NCI-H2196 treated with DMSO at 0.1 percent for 48 hours (cell line): ENCODE measurements at regions not wholly inside any gene's neighbourhood (a gene's known extent, or its start where the extent isn't known, plus 50 kb on each side); places are given as distances from the start of the nearest gene placed in this dataset.

ENCODE experiments used
- DNase-seq: peaks from one replicate; lab custom pipeline; 2025; ENCODE audit not compliant: unreplicated experiment; lab: John Stamatoyannopoulos, UW

GRCh38 chr11:119491753-119492510 is 69.0 kb upstream of the THY1 start:
- DNase-seq: peak; percentile 75

DNA sequence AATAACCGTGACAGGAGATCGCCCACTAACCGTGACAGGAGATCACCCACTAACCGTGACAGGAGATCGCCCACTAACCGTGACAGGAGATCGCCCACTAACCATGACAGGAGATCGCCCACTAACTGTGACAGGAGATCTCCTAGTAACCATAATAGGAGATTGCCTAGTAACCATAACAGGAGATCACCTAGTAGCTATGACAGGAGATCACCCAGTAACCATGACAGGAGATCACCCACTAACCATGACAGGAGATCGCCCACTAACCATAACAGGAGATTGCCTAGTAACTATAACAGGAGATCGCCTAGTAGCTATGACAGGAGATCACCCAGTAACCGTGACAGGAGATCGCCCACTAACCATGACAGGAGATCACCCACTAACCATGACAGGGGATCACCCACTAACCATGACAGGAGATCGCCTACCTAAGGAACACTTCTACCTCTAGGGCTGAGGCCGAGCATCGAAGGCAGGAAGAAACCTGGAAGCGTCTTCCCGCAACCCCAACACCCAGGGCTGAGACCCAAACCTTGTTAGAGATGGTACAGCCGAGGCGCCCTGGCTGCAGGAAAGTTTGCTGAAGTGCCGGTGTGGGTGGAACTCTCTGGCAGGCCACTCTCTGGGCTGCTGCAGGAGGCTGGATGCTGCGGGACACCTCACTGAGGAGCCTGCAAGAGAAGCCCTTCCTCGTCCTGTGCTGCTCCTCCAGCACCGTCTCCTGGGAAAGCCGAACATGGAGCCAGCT is 67.5 kb upstream of the THY1 start:
- no peak for DNase-seq

DNA sequence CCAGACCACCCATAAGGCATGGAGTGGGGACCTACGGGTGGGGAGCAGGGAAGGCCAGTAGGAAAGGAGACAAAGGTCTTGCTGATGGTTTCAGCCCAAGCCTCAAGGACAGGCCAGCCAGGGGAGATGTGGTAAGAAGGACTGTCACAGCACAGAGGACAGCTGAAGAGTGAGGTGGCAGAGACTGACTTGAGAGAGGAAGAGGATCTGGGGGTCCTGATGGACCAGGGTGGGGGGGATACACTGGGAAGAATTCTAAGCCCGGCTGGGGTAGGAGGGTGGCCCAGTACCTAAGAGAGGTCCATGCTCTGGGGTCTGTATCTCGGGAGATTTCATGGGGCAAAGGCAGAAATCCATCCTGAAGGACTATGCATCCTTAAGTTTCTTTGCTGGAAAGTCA is 66.1 kb upstream of the THY1 start:
- no peak for DNase-seq

DNA sequence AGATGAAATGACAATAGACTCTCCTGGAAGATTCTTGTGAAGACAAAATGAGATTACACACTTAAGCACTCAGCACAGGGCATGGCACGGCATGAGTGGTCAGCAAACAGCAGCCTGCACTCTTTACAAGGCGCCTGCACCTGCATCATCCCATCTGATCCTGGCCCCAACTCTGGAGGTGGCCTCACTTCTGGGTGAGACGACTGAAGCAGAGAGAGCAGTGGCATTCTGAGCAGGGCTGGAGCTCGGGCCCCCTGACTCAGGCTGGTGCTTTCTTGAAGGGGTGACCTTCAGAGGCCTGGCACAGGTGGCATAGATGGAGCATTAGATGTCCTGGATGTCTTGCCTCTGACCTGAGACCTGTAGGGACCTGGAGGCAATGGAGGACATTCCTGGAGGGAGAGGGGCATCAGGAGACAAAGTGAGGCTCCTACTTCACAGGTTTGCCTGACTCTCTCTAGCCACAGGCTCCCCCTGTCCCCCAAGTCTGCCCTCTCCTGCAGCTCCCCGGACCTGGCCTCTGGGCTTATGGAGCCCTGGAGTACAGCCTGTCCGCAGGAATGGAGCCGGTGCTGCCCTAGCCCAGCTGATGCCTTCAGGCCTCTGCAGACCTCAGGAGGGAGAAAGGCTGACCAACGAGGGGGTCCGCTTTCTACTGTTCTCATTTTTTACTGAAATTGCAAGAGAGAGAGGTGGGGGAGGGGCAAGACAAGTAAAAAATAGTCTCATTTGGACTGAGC is 65.5 kb upstream of the THY1 start:
- DNase-seq: no peak

- DNase-seq: no peak
These were observed 63.8 kb upstream of the THY1 start for GRCh38 chr11:119486691-119487259.

- DNase-seq: no peak
These were observed 63.0 kb upstream of the THY1 start for GRCh38 chr11:119486016-119486415.

DNA sequence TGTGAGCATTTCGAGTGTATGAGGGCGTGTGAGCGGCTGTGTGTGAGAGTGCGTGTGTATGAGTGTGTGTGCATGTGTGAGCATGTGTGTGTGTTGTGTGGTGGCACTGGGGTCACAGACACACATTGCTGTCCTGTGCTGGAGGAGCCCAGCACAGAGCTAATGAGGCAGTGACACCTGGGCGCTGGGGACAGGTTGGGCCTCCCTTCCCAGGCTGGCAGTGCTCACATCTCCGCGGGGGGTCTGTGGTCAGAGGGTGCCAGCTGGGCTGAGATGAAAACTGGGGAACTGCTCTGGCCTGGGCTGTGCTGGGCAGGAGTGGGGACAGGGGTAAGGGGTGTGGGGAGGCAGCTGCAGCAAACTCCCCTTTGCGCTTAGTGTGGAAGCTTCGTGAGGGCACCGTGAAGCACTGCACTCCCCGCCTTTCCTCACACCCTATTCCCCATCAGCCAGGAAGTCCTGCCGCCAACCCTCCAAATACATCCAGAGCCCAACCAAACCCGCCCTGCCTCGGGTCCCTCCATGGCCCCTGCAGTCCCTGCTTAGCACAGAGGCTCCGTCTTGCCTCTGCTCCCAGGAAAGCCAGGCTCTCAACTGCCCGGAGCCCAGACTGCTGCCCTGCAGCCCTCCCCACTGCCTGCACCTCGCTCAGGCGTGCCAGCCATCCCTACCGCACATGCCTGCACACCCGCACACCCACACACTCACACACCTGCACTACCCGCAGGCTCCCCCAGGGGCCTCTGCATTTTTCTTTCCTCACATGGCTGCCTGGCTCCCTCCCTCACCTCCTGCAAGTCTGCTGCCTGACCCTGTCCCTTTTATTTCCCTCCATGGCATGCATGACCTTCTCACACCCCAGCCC is 62.0 kb upstream of the THY1 start:
- DNase-seq: no peak

GRCh38 chr11:119483881-119484371 is 61.0 kb upstream of the THY1 start:
- no peak for DNase-seq

DNA sequence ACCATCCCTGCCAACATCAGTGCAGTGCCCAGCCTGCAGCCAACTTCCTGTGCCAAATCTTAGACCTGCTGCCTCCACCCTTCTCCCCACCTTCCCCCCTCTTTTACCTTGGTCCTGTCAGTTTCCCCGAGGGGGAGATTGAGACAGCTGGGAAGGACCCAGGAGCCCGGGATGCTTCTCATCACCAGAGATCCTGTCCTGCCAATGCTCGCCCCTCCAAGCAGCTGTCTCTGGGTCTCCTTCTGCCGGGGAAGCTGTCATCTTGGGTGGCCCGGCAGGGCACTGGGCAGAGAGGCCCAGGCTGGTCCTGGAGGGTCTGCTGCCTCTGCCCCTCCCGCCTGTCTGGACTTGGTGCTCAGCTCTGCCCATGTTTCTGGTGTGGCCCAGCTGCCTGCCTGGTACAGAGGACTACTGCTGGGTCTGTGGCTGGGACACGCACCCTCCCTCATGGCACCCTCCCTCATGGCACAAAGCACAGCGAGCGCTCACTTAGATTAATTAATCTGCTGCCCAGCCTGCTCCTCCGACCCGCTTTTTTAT is 60.4 kb upstream of the THY1 start:
- no peak for DNase-seq

GRCh38 chr11:119482521-119483011 is 59.6 kb upstream of the THY1 start:
- no peak for DNase-seq

DNA sequence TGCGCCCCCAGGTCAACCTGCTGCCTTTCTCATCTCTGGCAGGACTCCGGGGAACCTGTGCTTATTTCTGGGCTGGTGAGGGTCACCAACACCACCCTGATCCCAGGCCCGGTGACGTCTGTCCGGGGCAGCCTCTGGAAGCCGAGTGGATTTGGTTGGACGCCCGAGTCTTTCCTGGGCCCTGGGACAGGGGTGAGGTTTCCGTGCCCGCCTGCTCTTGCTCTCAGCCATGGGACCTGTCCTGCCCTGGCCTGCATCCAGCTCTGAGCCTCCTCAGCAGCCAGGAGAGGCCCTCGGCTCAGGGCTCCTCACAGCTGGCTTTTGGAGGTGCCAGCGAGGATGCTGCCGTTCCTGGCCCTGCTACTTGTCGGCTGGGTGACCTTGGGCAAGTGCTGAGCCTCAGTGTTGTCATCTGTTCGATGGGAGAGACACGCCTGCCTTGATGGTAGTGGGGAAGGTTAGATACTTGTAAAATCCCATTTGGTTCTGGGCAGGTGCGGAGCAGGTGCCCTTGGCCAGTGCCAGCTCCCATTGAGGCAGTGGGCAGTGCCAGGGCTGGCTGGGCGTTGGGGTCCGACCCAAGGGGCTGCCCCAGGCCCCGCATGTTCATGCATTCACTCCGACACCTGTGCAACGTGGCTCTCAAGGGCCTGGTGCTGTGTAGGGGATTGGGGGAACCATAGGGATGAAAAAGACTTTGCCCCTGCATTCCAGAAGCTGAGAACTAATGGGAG is 58.9 kb upstream of the THY1 start:
- DNase-seq: no peak

DNA sequence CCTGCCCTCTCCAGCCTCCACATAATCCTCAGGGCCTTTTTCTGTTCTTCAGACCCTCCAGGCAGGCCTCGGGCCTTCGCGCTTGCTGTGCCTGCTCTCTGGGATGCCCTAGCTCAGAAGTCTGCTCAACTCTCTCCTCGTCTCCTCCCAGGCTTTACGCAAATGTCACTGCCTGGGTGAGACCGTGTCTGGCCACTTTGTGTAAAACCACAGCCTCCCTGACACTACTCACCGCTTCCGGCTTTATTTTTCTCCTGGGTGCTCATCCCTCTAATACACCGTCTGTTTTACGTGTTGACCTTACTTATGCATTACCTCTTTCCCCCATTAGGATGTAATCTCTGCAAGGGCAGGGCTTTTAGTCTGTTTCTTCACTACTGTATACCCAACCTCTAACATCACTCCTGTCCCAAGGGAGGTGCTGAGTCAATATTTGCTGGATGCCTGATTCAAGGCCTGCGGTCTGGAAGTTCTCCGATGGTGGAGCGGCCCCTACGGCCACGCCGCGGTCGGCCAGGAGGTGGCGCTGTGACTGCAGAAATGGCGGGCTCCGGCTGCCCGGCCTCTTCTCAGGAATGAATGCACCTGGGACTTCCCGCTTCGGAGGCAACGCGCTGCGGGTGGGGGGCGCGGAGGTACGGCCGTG is 58.2 kb upstream of the THY1 start:
- peak; percentile 49 for DNase-seq

GRCh38 chr11:119480380-119481020 is 57.5 kb upstream of the THY1 start:
- DNase-seq: no peak

- no peak for DNase-seq
These were observed 56.8 kb upstream of the THY1 start for GRCh38 chr11:119479685-119480275.

DNA sequence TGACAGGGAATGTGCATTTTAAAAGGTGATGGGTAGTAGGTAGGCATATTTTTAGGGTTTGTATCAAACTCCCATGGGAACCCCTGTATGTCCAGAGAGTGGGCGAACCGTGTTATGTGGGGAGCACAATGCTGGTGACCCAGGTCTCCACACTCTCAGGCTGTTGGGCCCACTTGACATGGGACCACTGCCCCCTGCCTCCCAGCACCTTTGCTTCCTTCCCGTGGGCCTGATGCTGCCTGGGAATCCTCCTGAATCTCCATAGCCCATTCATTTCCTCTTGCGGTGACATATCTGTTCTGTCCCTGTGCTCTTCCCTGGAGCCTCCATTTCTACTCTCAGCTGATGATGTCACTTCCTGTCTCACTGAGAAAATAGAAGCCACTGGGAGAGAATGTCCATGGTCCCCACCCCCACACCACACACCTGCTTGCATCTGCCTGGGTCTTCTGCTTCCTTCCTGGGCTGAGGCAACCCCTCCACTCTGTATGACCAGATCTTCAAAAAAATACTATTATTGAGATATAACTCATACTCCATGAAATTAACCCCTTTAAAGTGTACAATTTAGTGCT is 55.8 kb upstream of the THY1 start:
- no peak for DNase-seq

DNA sequence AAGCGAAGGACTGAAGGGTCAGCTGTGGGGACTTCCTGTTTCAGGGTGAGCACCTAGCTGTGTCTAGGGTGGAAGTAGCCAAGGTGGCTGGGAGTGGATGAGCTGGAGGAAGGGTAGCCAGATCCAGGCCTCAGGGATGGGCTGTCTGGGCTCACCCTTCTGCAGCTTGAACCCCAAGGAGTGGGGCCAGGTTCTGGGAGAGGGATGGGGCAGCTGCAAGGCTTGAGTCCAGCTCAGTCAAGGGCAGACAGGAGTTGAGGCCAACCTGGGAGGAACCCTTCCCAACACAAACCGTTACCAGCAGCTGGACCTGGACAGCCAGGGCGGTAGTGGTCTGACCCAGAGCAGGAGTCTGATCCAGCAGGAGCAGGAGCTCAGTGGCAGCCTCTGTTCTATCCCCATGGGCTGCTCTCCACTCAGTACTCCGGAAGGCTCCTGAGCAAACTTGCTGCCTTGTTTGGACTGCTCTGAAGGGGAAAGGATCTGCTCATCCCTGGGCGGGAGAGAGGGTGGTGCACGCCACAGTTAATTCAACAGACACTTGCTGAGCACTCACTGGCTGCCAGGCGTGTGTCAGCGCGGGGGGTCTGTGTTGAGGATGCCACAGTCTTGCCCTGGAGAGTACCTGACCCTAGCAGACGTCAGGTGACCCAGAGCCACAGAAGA is 53.8 kb upstream of the THY1 start:
- no peak for DNase-seq

- no peak for DNase-seq
These were observed 53.1 kb upstream of the THY1 start for GRCh38 chr11:119476038-119476437.
